HG02981 (cell line): ENCODE measurements at regions not wholly inside any gene's neighbourhood (a gene's known extent, or its start where the extent isn't known, plus 50 kb on each side); places are given as distances from the start of the nearest gene placed in this dataset.

Source experiments
- ATAC-seq: cut with Tn5 transposase; IDR thresholded peaks from one replicate; pipeline ENCODE4 v1.9.1; 2021; ENCODE audit warnings: mild to moderate bottlenecking, moderate library complexity; ENCODE audit not compliant: unreplicated experiment

- ATAC-seq = no peak
These were observed 389.7 kb upstream of the NR3C2 start for GRCh38 chr4:148831945-148832344.

GRCh38 chr4:148828291-148828690 is 386.1 kb upstream of the NR3C2 start:
- no peak for ATAC-seq

DNA sequence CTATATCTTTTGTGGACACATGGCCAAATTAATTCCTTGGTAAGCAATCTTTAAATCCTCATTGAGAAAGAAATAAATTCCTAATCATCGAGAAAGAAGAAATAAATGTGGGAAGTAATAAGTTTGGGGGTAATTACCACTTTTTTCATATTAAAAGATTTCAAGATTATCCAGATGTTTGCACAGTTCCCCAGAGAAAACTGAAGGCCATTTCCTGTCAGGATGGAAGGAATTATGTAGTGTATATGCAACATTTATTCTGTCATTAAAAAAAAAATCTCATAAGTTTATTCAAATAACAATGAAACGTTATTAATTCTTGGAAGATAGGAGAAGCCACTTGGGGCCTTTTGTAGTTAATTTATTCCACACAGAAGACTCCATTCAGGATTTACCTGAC is 385.6 kb upstream of the NR3C2 start:
- ATAC-seq = no peak

GRCh38 chr4:148823419-148823769 is 381.2 kb upstream of the NR3C2 start:
- no peak for ATAC-seq

DNA sequence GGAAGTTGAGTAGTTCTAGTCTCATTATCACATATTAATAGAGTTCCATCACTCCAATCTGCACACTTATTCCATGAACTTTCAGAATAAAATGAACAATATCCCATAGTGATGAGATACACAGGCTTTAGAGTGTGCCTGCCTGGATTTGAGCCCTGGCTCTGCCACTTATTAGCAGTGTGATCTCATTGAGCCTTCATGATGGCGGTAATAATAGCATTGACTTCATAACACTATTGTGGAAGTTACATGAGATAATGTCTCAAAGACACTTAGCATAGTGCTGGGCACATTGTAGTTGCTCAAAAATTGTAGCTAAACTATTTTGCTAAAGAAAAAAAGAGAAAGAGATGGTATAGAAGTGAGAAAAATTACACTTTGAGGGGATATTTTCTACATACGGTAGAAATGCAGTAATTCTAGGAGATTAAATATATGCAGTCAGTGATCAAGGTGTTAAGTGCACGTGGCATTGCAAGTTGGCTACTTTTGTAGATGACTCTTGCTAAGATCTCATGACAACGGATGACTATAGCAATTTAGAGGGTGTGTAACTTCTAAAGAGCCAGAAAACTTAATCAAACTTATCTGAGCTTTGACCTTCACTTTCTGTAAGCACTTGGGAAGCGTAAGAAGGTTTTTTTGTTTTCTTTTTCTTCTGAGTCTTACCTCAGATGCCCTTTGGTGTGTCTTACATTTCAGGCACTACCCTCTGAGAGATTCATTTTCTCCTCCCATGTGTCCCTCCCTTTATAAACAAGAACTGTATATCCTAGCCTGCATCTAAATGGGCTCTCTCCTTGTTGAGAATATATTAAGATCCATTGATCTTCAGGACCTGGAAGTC is 380.6 kb upstream of the NR3C2 start:
- no peak for ATAC-seq

DNA sequence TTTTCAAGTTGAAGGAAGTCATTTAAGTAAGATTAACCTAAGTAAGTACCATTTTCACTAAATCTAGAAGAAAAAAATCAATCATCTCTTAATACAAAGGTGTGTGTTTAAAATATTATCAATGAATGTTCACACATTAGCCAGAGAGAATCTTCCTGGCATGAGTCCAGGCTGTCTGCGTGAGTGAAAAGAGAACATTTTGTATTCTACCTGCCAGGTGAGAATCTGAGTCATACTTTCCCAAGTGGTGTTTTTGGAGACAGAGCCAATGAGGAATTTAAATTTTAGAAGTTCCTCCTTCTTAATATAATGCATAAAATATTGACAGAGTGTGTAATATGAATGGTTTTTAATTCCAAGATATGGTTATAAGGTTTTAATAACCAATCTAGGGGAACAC is 371.8 kb upstream of the NR3C2 start:
- no peak for ATAC-seq

GRCh38 chr4:148813289-148813688 is 371.1 kb upstream of the NR3C2 start:
- no peak for ATAC-seq

DNA sequence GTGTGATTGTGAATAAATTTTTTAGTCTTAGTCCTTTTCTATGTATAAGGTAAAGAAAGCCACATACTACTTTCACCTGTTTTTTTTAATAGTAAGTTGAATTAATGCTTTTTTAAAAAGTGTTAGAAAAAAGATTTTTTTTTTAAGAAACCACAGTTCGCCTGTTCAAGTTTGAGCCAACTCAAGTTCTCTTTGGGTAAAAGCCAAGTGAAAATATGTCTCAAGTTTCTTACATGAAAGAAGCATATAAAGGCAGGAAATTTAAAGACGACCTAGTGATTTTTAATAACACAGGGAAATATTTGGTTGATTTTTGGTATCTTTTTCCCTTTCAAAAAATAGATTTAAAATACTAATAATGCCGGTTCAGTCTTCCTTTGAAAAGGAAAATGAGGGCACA is 369.9 kb upstream of the NR3C2 start:
- ATAC-seq = no peak

GRCh38 chr4:148810461-148810860 is 368.2 kb upstream of the NR3C2 start:
- no peak for ATAC-seq

- no peak for ATAC-seq
These were observed 366.2 kb upstream of the NR3C2 start for GRCh38 chr4:148808416-148808815.

GRCh38 chr4:148800940-148801339 is 358.7 kb upstream of the NR3C2 start:
- no peak for ATAC-seq

GRCh38 chr4:148800336-148800885 is 358.2 kb upstream of the NR3C2 start:
- no peak for ATAC-seq

DNA sequence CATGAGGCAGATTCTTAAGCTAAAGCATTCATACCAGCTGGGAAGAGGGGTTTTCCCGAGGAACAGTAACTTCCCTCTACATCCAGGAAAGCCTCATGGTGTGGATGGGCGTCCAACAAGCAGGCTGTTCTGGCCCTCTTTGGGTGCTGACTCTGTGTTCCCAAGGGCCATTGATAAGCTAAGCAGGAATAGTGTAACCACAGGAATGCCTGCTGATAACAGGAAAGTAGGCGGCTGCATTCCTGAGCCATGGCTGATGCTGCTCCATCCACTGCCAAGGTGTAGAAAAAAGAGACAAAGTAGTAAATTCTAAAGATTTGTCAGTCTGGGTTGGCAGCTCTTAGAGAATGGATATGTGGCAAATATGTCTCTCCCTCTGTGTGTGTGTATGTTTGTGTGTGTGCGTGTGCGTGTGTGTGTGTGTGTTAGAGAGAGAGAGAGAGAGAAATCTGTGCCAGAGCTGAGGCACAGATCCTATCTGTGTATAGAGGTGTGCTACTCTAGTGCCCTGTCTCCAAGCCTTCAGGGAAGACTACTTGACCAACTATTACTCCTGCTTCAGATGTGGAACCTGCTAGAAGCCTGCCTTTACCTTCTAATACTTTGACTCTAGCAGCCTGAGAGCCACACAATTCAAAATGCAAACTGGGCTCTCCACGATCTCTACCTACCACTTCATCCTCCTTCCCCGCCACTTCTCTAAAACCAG is 353.1 kb upstream of the NR3C2 start:
- ATAC-seq = no peak

GRCh38 chr4:148793221-148793620 is 351.0 kb upstream of the NR3C2 start:
- no peak for ATAC-seq

- ATAC-seq = no peak
These were observed 348.5 kb upstream of the NR3C2 start for GRCh38 chr4:148790691-148791090.

GRCh38 chr4:148790246-148790645 is 348.0 kb upstream of the NR3C2 start:
- no peak for ATAC-seq

- no peak for ATAC-seq
These were observed 345.7 kb upstream of the NR3C2 start for GRCh38 chr4:148787831-148788477.

DNA sequence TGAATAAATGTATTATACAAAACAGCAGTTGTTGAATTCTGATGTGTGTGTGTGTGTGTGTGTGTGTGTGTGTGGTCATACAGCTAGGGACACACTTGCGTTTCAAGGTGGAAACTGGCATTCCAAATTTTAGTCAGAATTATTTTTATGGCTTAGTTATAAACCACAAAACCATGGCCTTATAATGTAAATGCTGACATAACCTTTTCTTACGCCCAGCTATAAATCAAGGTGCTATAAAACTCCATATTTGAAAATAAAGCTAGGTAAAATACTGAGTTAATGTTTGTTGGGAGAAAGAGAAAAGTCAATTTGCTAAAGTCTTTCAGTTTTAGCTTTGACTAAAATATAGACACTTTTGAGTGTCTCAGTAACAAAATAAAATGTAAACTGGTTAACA is 345.1 kb upstream of the NR3C2 start:
- ATAC-seq = no peak

DNA sequence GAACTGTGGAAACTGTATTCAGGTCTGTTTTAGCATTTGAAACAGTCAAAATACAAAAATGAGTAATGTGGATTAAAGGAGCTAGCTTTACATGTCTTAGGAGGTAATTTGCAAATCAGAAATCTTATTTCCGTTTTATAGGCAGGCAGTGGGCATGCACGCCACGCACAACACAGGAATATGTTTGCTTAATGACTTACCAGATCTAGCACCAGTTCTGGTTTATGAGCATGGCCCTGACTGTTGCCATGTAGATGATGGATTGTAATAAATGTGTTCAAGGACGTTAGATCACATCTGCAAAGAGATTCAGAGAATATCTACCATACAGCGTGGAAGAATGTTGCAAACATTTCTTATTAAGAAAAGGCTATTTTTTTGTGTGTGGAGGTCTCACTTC is 344.5 kb upstream of the NR3C2 start:
- ATAC-seq = no peak

DNA sequence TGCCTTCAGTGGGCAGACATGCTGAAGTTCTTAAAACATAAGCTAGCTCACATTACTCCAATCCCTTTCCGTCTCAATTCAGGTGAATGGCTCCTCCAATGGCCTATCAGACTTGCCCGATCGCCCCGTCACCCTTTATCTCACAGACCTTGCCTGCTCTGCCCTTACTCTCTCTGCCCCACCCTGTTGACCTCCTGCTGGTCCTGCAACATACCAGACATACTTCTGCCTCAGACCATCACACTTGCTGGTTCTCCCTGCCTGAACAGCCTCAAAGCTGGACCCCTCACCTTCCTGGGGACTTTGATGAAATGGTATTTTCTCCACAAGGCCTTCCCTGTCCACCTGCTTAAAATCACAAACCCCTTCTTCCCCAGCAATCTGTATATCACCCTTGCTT is 340.1 kb upstream of the NR3C2 start:
- ATAC-seq = no peak

- no peak for ATAC-seq
These were observed 338.3 kb upstream of the NR3C2 start for GRCh38 chr4:148780426-148781005.
